GM23338 (cell line): ENCODE measurements at regions not wholly inside any gene's neighbourhood (a gene's known extent, or its start where the extent isn't known, plus 50 kb on each side); places are given as distances from the start of the nearest gene placed in this dataset.

Experiments
- ATAC-seq: fragments of 200-7000 bp; cut with Tn5 transposase; 3 replicates; pipeline ENCODE4 v1.9.1; 2020
- DNase-seq: peaks from one replicate; pipeline ENCODE4 v3.0.0-alpha.2; 2015; ENCODE audit warnings: low spot score
- H2AFZ ChIP-seq: fragments of 200-600 bp; sonication (generic); 2 replicates; pipeline ENCODE4 v1.8.0; 2016; ENCODE audit warnings: antibody characterized with exemption, mild to moderate bottlenecking, moderate library complexity
- H3F3A ChIP-seq: fragments of 200-600 bp; sonication (generic); replicated peaks from 2 replicates; pipeline ENCODE4 v1.8.0; 2017; ENCODE audit warnings: antibody characterized with exemption, mixed run types, low read depth
- H3K27ac ChIP-seq: fragments of 200-600 bp; sonication (generic); 2 replicates; pipeline ENCODE4 v1.6.1; 2016; ENCODE audit warnings: low read depth
- H3K27me3 ChIP-seq: fragments of 200-600 bp; sonication (generic); 2 replicates; pipeline ENCODE4 v1.8.0; 2016; ENCODE audit warnings: mild to moderate bottlenecking, mixed run types, moderate library complexity; ENCODE audit not compliant: insufficient read depth
- H3K36me3 ChIP-seq: fragments of 200-600 bp; sonication (generic); 2 replicates; pipeline ENCODE4 v1.8.0; 2016; ENCODE audit warnings: mild to moderate bottlenecking; ENCODE audit not compliant: insufficient read depth
- H3K4me1 ChIP-seq: fragments of 200-600 bp; sonication (generic); 2 replicates; pipeline ENCODE4 v1.8.0; 2016; ENCODE audit warnings: mild to moderate bottlenecking, moderate library complexity; ENCODE audit not compliant: insufficient read depth
- H3K4me2 ChIP-seq: fragments of 200-600 bp; sonication (generic); 2 replicates; pipeline ENCODE4 v1.7.1; 2017; ENCODE audit warnings: mixed run types
- H3K4me3 ChIP-seq: fragments of 200-600 bp; sonication (generic); 2 replicates; pipeline ENCODE4 v1.6.1; 2016; ENCODE audit warnings: mixed run types
- H3K79me2 ChIP-seq: fragments of 200-600 bp; sonication (generic); replicated peaks from 2 replicates; pipeline ENCODE4 v1.8.0; 2017; ENCODE audit warnings: mild to moderate bottlenecking; ENCODE audit not compliant: insufficient read depth
- H3K9me2 ChIP-seq: fragments of 200-600 bp; sonication (generic); 2 replicates; pipeline ENCODE4 v1.8.0; 2017; ENCODE audit not compliant: insufficient read depth
- H4K20me1 ChIP-seq: fragments of 200-600 bp; sonication (generic); replicated peaks from 2 replicates; pipeline ENCODE4 v1.8.0; 2017; ENCODE audit warnings: mild to moderate bottlenecking; ENCODE audit not compliant: insufficient read depth
- H3K27ac Mint-ChIP-seq: 2 replicates; pipeline ENCODE4 v1.8.0; 2020; ENCODE audit warnings: inconsistent platforms, mild to moderate bottlenecking, moderate library complexity, mixed read lengths
- H3K27me3 Mint-ChIP-seq: 3 replicates; pipeline ENCODE4 v1.8.0; 2022; ENCODE audit warnings: low read depth, mild to moderate bottlenecking, moderate library complexity, mixed read lengths, inconsistent platforms; ENCODE audit not compliant: insufficient read depth, poor library complexity
- H3K36me3 Mint-ChIP-seq: 3 replicates; pipeline ENCODE4 v1.8.0; 2021; ENCODE audit warnings: low read depth, mild to moderate bottlenecking, inconsistent platforms, moderate library complexity, mixed read lengths
- H3K4me1 Mint-ChIP-seq: 3 replicates; pipeline ENCODE4 v1.8.0; 2020; ENCODE audit warnings: mild to moderate bottlenecking, inconsistent platforms, mixed read lengths
- H3K4me3 Mint-ChIP-seq: 3 replicates; pipeline ENCODE4 v1.8.0; 2021; ENCODE audit warnings: moderate library complexity, mild to moderate bottlenecking, inconsistent platforms, mixed read lengths
- H3K9me3 Mint-ChIP-seq: 3 replicates; pipeline ENCODE4 v1.8.0; 2020; ENCODE audit warnings: moderate library complexity, mild to moderate bottlenecking, inconsistent platforms, mixed read lengths
- JUNB ChIP-seq: IDR thresholded peaks from one replicate; pipeline ENCODE4 v1.6.1; 2016; ENCODE audit warnings: antibody characterized with exemption; ENCODE audit not compliant: unreplicated experiment
- POLR2AphosphoS5 ChIP-seq: IDR thresholded peaks from 2 replicates; pipeline ENCODE4 v1.6.1; 2016; ENCODE audit warnings: antibody characterized with exemption, low read depth
- STAT1 ChIP-seq: IDR thresholded peaks from one replicate; pipeline ENCODE4 v1.6.1; 2016; ENCODE audit warnings: antibody characterized with exemption; ENCODE audit not compliant: unreplicated experiment
- TF ChIP-seq, protein P1 (sequence below): IDR thresholded peaks from one replicate; pipeline ENCODE4 v1.6.1; 2018; ENCODE audit warnings: antibody characterized with exemption; ENCODE audit not compliant: unreplicated experiment
- TF ChIP-seq, protein P2 (sequence below), 2 experiments: fragments of 200-600 bp in 1 of 2; sonication (generic) in 1 of 2; conservative IDR thresholded peaks; 2 replicates each; pipeline versions ENCODE4 v1.5.1 to v1.6.1; 2016 to 2017; ENCODE audit warnings: antibody characterized with exemption in 2 of 2, low read depth in 2 of 2, mild to moderate bottlenecking in 2 of 2, moderate library complexity in 1 of 2

DNA sequence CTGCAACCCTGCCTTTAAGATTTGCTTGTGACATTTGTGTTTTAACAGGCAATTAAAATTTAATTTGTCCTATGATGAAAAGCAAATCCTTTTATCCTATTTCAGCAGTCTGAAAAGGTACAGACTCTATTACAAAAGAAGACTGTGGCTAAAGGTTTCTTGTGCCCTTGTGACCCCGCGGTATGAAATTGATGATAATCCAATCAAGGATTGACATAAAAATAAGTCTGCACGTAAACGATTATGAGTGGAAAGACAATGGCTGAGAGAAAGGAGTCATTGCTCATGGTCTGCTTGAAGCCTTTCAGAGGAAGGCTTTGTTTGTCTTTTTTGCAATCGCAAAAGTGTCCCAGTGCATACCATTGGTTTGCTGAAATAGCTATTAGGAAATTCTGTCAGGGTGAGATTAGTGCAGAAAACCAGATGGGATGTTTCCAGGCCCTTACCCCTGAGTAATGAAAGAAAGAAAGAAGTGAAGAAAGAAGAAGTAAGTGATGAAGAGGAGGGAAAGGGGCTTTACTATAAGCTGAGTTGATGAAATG, 867.8 kb upstream of the CDH8 start (continued):
- TF ChIP-seq, protein P1, sequence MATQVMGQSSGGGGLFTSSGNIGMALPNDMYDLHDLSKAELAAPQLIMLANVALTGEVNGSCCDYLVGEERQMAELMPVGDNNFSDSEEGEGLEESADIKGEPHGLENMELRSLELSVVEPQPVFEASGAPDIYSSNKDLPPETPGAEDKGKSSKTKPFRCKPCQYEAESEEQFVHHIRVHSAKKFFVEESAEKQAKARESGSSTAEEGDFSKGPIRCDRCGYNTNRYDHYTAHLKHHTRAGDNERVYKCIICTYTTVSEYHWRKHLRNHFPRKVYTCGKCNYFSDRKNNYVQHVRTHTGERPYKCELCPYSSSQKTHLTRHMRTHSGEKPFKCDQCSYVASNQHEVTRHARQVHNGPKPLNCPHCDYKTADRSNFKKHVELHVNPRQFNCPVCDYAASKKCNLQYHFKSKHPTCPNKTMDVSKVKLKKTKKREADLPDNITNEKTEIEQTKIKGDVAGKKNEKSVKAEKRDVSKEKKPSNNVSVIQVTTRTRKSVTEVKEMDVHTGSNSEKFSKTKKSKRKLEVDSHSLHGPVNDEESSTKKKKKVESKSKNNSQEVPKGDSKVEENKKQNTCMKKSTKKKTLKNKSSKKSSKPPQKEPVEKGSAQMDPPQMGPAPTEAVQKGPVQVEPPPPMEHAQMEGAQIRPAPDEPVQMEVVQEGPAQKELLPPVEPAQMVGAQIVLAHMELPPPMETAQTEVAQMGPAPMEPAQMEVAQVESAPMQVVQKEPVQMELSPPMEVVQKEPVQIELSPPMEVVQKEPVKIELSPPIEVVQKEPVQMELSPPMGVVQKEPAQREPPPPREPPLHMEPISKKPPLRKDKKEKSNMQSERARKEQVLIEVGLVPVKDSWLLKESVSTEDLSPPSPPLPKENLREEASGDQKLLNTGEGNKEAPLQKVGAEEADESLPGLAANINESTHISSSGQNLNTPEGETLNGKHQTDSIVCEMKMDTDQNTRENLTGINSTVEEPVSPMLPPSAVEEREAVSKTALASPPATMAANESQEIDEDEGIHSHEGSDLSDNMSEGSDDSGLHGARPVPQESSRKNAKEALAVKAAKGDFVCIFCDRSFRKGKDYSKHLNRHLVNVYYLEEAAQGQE, result no peak
- TF ChIP-seq POLR2AphosphoS5, result no peak
- no peak for TF ChIP-seq STAT1

DNA sequence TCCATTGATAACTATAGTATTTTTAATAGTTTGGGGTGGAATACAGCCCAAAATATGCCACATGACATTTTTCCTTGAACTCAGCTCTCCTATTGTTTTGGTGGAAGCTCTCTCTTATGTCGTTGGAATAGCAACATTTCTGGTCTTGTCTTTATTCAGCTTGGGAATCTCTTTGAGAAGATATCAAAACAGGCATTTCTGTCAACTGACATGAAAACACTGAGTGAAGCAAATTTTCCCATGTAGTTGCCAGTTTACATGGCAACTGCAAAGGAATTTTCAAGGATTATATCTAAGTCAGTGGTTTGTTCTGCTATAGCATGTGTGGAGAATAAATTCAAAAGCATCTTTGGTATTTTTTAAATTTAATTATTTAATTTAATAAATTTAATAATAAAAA, 863.5 kb upstream of the CDH8 start:
- Histone ChIP-seq H3K4me1 (no peaks in the 10 kb centered on the region), H3K9me2 (no peaks in the 10 kb centered on the region), H3K4me3 (no peak overlapping the region), H2AFZ (no peak overlapping the region), H3K4me2 (no peak overlapping the region), H4K20me1 (no peaks in the 10 kb centered on the region), H3F3A (no peaks in the 10 kb centered on the region), H3K36me3 (no peaks in the 10 kb centered on the region), H3K79me2 (no peaks in the 10 kb centered on the region), H3K27ac (no peak overlapping the region), H3K27me3 (no peaks in the 10 kb centered on the region; the same call in 1 of the 2 replicates)
- no peaks in the 10 kb centered on the region for H3K9me3 Mint-ChIP-seq
- no peak for DNase-seq
- no peak for ATAC-seq
- no peaks in the 10 kb centered on the region; the same call in 2 of the 3 replicates for H3K4me1 Mint-ChIP-seq
- TF ChIP-seq, protein P2, sequence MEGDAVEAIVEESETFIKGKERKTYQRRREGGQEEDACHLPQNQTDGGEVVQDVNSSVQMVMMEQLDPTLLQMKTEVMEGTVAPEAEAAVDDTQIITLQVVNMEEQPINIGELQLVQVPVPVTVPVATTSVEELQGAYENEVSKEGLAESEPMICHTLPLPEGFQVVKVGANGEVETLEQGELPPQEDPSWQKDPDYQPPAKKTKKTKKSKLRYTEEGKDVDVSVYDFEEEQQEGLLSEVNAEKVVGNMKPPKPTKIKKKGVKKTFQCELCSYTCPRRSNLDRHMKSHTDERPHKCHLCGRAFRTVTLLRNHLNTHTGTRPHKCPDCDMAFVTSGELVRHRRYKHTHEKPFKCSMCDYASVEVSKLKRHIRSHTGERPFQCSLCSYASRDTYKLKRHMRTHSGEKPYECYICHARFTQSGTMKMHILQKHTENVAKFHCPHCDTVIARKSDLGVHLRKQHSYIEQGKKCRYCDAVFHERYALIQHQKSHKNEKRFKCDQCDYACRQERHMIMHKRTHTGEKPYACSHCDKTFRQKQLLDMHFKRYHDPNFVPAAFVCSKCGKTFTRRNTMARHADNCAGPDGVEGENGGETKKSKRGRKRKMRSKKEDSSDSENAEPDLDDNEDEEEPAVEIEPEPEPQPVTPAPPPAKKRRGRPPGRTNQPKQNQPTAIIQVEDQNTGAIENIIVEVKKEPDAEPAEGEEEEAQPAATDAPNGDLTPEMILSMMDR (conservative IDR thresholded peaks at IDR 0.05; ENCODE audit: low read depth in 2 of 2), result no peak
- H3K27ac Mint-ChIP-seq, result no peak overlapping the region
- H3K4me3 Mint-ChIP-seq, result no peak overlapping the region
- no peaks in the 10 kb centered on the region for H3K27me3 Mint-ChIP-seq
- no peaks in the 10 kb centered on the region for H3K36me3 Mint-ChIP-seq

DNA sequence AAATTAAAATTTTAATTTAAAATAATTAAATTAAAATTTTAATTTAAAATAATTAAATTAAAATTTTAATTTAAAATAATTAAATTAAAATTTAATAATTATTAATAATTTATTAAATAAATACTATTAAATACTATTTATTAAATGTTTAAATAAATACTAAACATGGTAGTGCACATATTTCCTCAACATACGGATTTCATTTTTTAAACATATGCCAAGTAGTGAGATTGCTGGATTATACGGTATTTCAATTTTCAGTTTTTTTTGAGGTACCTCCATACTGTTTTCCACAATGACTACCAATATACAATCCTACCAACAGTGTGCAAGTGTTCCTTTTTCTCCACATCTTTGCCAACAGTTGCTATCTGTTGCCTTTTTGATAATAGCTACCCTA, 852.9 kb upstream of the CDH8 start:
- no peak overlapping the region for H3K27ac Mint-ChIP-seq
- Histone ChIP-seq H3K4me1 (no peaks in the 10 kb centered on the region), H3K9me2 (0 out of 2 replicates have a peak, but pooled peaks cover 3% of the 10 kb centered on the region), H3K79me2 (no peaks in the 10 kb centered on the region), H4K20me1 (no peaks in the 10 kb centered on the region), H2AFZ (no peak overlapping the region), H3K36me3 (0 out of 2 replicates have a peak, but pooled peaks cover 3% of the 10 kb centered on the region), H3F3A (no peaks in the 10 kb centered on the region), H3K4me3 (no peak overlapping the region), H3K4me2 (no peak overlapping the region), H3K27me3 (no peaks in the 10 kb centered on the region), H3K27ac (no peak overlapping the region)
- no peaks in the 10 kb centered on the region for H3K27me3 Mint-ChIP-seq
- H3K9me3 Mint-ChIP-seq, result peaks cover 8% of the 10 kb centered on the region; the same call in 2 of the 3 replicates
- H3K4me3 Mint-ChIP-seq, result no peak overlapping the region
- DNase-seq (no peak), ATAC-seq (no peak)
- no peak for TF ChIP-seq JUNB
- H3K4me1 Mint-ChIP-seq, result no peaks in the 10 kb centered on the region
- H3K36me3 Mint-ChIP-seq, result no peaks in the 10 kb centered on the region
